OCI-LY7 (cell line): ENCODE measurements at regions not wholly inside any gene's neighbourhood (a gene's known extent, or its start where the extent isn't known, plus 50 kb on each side); places are given as distances from the start of the nearest gene placed in this dataset.

ENCODE experiments used
- EZH2phosphoT487 ChIP-seq: fragments of 200-600 bp; sonication (generic); IDR thresholded peaks from 2 replicates; pipeline ENCODE4 v1.6.1; 2018; ENCODE audit warnings: low read depth, borderline replicate concordance, mild to moderate bottlenecking, mixed run types, antibody characterized with exemption, low read length, moderate library complexity, mixed read lengths
- TF ChIP-seq, protein P1 (sequence below): fragments of 200-600 bp; sonication (generic); conservative IDR thresholded peaks from 2 replicates; pipeline ENCODE4 v1.5.1; 2014; ENCODE audit warnings: mild to moderate bottlenecking, antibody characterized with exemption, low read length, moderate library complexity, mixed read lengths

DNA sequence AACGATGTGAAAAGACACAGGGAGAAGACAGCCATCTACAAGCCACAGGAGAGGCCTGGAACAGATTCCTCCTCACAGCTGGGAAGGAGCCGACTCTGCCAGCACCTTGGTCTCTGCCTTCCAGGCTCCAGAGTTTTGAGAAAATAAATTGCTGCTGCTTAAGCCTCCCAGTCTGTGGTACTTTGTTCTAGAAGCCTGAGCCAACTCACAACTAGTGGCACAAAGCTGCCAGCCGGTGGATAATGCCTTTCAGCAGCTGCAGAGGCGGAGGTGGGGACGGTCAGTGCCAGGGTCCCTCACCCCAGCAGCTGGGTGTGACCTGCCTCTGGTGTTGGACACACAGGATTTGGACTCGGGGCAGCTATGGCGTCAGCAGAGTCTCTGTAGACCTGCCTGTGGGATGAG is 255.4 kb upstream of the PITRM1 start:
- TF ChIP-seq, protein P1, sequence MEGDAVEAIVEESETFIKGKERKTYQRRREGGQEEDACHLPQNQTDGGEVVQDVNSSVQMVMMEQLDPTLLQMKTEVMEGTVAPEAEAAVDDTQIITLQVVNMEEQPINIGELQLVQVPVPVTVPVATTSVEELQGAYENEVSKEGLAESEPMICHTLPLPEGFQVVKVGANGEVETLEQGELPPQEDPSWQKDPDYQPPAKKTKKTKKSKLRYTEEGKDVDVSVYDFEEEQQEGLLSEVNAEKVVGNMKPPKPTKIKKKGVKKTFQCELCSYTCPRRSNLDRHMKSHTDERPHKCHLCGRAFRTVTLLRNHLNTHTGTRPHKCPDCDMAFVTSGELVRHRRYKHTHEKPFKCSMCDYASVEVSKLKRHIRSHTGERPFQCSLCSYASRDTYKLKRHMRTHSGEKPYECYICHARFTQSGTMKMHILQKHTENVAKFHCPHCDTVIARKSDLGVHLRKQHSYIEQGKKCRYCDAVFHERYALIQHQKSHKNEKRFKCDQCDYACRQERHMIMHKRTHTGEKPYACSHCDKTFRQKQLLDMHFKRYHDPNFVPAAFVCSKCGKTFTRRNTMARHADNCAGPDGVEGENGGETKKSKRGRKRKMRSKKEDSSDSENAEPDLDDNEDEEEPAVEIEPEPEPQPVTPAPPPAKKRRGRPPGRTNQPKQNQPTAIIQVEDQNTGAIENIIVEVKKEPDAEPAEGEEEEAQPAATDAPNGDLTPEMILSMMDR = no peak
- no peak for TF ChIP-seq EZH2phosphoT487
